K562 (cell line): ENCODE measurements at regions not wholly inside any gene's neighbourhood (a gene's known extent, or its start where the extent isn't known, plus 50 kb on each side); places are given as distances from the start of the nearest gene placed in this dataset.

Experiments used
- ATAC-seq: fragments of 200-7000 bp; cut with Tn5 transposase; 3 replicates; pipeline ENCODE4 v1.9.1; 2020; ENCODE audit warnings: moderate library complexity
- BruUV-seq: library from RNA; stranded (reverse); fragments of 400-500 nt; replicated peaks from 2 replicates; lab custom pipeline; 2021; lab: Mats Ljungman, UMichigan
- CTCF ChIA-PET: fragments of 300-600 bp; formaldehyde crosslinking; extraction: SDS; loops from one replicate; lab custom pipeline; 2021; ENCODE audit warnings: low intra/inter-chr PET ratio; lab: Yijun Ruan, JAX
- POLR2A ChIA-PET: fragments of 300-600, 350-650 bp; sonication (Branson Sonifier 250); formaldehyde crosslinking; extraction: SDS; loops from one replicate; lab custom pipeline; 2021; ENCODE audit warnings: antibody characterized with exemption, inconsistent platforms; lab: Yijun Ruan, JAX
- DNase-seq, 4 experiments: peaks; one replicate each; pipeline versions ENCODE4 v3.0.0 to v3.0.0-alpha.2; 2011 to 2018; ENCODE audit warnings: low spot score in 3 of 4, mixed read lengths in 3 of 4; ENCODE audit errors: extremely low read depth in 1 of 4
- FAIRE-seq: peaks from 2 replicates; lab custom pipeline; 2011; peaks lifted over from hg19 to GRCh38; lab: Jason Lieb, UNC
- H2AFZ ChIP-seq: 2 replicates; pipeline ENCODE4 v1.6.0; 2011; ENCODE audit warnings: low read depth, low read length, control low read depth, inconsistent platforms
- H3K27ac ChIP-seq: fragments of 200-600 bp; 3 replicates; pipeline ENCODE4 v1.8.0; 2011; ENCODE audit warnings: low read depth, mild to moderate bottlenecking, control low read depth, inconsistent platforms, low read length, moderate library complexity, mixed read lengths; ENCODE audit errors: extremely low read depth
- H3K27me3 ChIP-seq, 2 experiments: fragments of 300-600 bp in 1 of 2; 2 replicates in 1 of 2; 3 replicates in 1 of 2; pipeline versions ENCODE4 v1.6.0 to v1.8.0; 2011; ENCODE audit warnings: inconsistent platforms in 2 of 2, low read length in 2 of 2, mild to moderate bottlenecking in 1 of 2, mixed read lengths in 1 of 2, moderate library complexity in 1 of 2; ENCODE audit not compliant: control insufficient read depth in 2 of 2, insufficient read depth in 2 of 2
- H3K36me3 ChIP-seq: fragments of 300-600 bp; 3 replicates; pipeline ENCODE4 v1.8.0; 2011; ENCODE audit warnings: mild to moderate bottlenecking, low read length, inconsistent platforms; ENCODE audit not compliant: control insufficient read depth, insufficient read depth
- H3K4me1 ChIP-seq, 2 experiments: fragments of 200-600 bp in 1 of 2; replicated peaks in 1 of 2; 2 replicates in 1 of 2; 3 replicates in 1 of 2; pipeline versions ENCODE4 v1.5.1 to v1.8.0; 2011; ENCODE audit warnings: inconsistent platforms in 2 of 2, low read length in 2 of 2, mild to moderate bottlenecking in 1 of 2, mixed read lengths in 1 of 2, moderate library complexity in 1 of 2; ENCODE audit not compliant: control insufficient read depth in 2 of 2, insufficient read depth in 2 of 2
- H3K4me2 ChIP-seq: 2 replicates; pipeline ENCODE4 v1.6.1; 2011; ENCODE audit warnings: low read length, control low read depth, inconsistent platforms, mixed read lengths; ENCODE audit not compliant: insufficient read depth
- H3K4me3 ChIP-seq: fragments of 200-600 bp; sonication (generic), shearing (Covaris generic); 2 replicates; pipeline ENCODE4 v1.5.1; 2016; ENCODE audit warnings: control low read depth, inconsistent platforms
- H3K79me2 ChIP-seq: fragments of 200-600 bp; 3 replicates; pipeline ENCODE4 v1.8.0; 2011; ENCODE audit warnings: low read length, inconsistent platforms; ENCODE audit not compliant: control insufficient read depth, insufficient read depth
- H3K9ac ChIP-seq, 2 experiments: 2 replicates each; pipeline versions ENCODE4 v1.6.0 to v1.6.1; 2011; ENCODE audit warnings: low read depth in 2 of 2, low read length in 2 of 2, control low read depth in 1 of 2, inconsistent platforms in 1 of 2, mild to moderate bottlenecking in 1 of 2, mixed read lengths in 1 of 2; ENCODE audit not compliant: insufficient read depth in 1 of 2
- H3K9me1 ChIP-seq: one replicate; pipeline ENCODE4 v1.6.0; 2011; ENCODE audit warnings: inconsistent platforms, mild to moderate bottlenecking, low read length, moderate library complexity; ENCODE audit not compliant: control insufficient read depth, insufficient read depth
- H3K9me3 ChIP-seq: replicated peaks from 2 replicates; pipeline ENCODE4 v1.5.1; 2011; ENCODE audit warnings: low read depth, low read length, inconsistent platforms; ENCODE audit not compliant: control insufficient read depth, insufficient read depth
- H4K20me1 ChIP-seq: replicated peaks from 2 replicates; pipeline ENCODE4 v1.6.1; 2011; ENCODE audit warnings: low read length, inconsistent platforms, mixed read lengths; ENCODE audit not compliant: control insufficient read depth, insufficient read depth
- ADNP ChIP-seq: fragments of 200-800 bp; sonication (Bioruptor generic); IDR thresholded peaks from 2 replicates; pipeline ENCODE4 v1.6.1; 2016; ENCODE audit warnings: missing genetic modification characterization, missing compliant biosample characterization
- CBFB ChIP-seq: sonication (generic); formaldehyde crosslinking; IDR thresholded peaks from 2 replicates; pipeline ENCODE4 v1.4.0; 2020; ENCODE audit warnings: mild to moderate bottlenecking, missing genetic modification reagents
- CBX2 ChIP-seq: fragments of 200-600 bp; sonication (generic); IDR thresholded peaks from one replicate; pipeline ENCODE4 v1.6.1; 2012; ENCODE audit warnings: mild to moderate bottlenecking, low read length, inconsistent platforms; ENCODE audit not compliant: insufficient read depth, poor library complexity, severe bottlenecking
- GMEB1 ChIP-seq: fragments of 250-450 bp; sonication (Bioruptor Pico); IDR thresholded peaks from 2 replicates; pipeline ENCODE4 v1.4.0; 2020; ENCODE audit warnings: mild to moderate bottlenecking
- HNRNPUL1 ChIP-seq: fragments of 200-400 bp; formaldehyde crosslinking; IDR thresholded peaks from 2 replicates; pipeline ENCODE4 v1.6.1; 2017; ENCODE audit warnings: low read length
- SAP30 ChIP-seq: fragments of 200-600 bp; sonication (generic); IDR thresholded peaks from 2 replicates; pipeline ENCODE4 v1.6.1; 2012; ENCODE audit warnings: borderline replicate concordance, low read depth, mild to moderate bottlenecking, moderate library complexity, low read length, control low read depth, inconsistent platforms; ENCODE audit not compliant: insufficient read depth, poor library complexity, severe bottlenecking
- THRAP3 ChIP-seq: fragments of 450-650 bp; IDR thresholded peaks from 2 replicates; pipeline ENCODE4 v1.6.1; 2016; ENCODE audit warnings: mild to moderate bottlenecking, inconsistent platforms, borderline replicate concordance
- ZEB2 ChIP-seq: fragments of 450-650 bp; IDR thresholded peaks from 2 replicates; pipeline ENCODE4 v1.6.1; 2016
- ZFP30 ChIP-seq: fragments of 250-450 bp; sonication (Bioruptor Pico); IDR thresholded peaks from 2 replicates; pipeline ENCODE4 v1.8.0; 2022; ENCODE audit warnings: moderate library complexity, mild to moderate bottlenecking, inconsistent platforms, borderline replicate concordance
- ZNF717 ChIP-seq: fragments of 250-450 bp; sonication (Bioruptor Pico); IDR thresholded peaks from 2 replicates; pipeline ENCODE4 v1.5.0; 2021
- WGBS: fragments of 100-300 bp; shearing (Covaris generic); methylation state at CpG from one replicate; pipeline ENCODE4 v1.1.6; 2016; ENCODE audit warnings: low coverage, mixed read lengths; ENCODE audit not compliant: insufficient coverage; ENCODE audit errors: missing lambda C conversion rate; 5-methylcytosine and 5-hydroxymethylcytosine counted together
- in situ Hi-C: fragments of 300-500 bp; cut with MboI; formaldehyde crosslinking; loops from 4 replicates; pipeline ENCODE4 v1.15.0; 2018; ENCODE audit warnings: inconsistent platforms, mixed read lengths
- intact Hi-C: fragments of 100-400 bp; cut with micrococcal nuclease; formaldehyde crosslinking; loops from 2 replicates; pipeline ENCODE4 v1.14.2; 2022
- TF ChIP-seq, protein P1 (sequence below): sonication (generic); formaldehyde crosslinking; IDR thresholded peaks from 2 replicates; pipeline ENCODE4 v1.8.0; 2022; ENCODE audit warnings: missing genetic modification reagents, mild to moderate bottlenecking, moderate library complexity, borderline replicate concordance
- TF ChIP-seq, protein P2 (sequence below), 2 experiments: IDR thresholded peaks in 1 of 2; conservative IDR thresholded peaks in 1 of 2; 2 replicates each; pipeline ENCODE4 v1.6.1; 2016; ENCODE audit warnings: low read depth in 2 of 2, mild to moderate bottlenecking in 1 of 2, missing compliant biosample characterization in 1 of 2, missing genetic modification characterization in 1 of 2, moderate library complexity in 1 of 2
- TF ChIP-seq, protein P3 (sequence below): fragments of 250-450 bp; sonication (Bioruptor Pico); IDR thresholded peaks from 2 replicates; pipeline ENCODE4 v1.5.0; 2021; ENCODE audit warnings: mild to moderate bottlenecking, moderate library complexity

- no peaks in the 10 kb centered on the region; a peak in 1 of 5 replicates for H3K4me1 ChIP-seq
- ChIA-PET POLR2A (interaction anchor here (1.5 kb wide), 1 partner anchor 11 kb away, joined by 5 read pairs; no protein-coding TSS in a partner anchor), CTCF (no interaction called here)
- no peaks in the 10 kb centered on the region for H3K79me2 ChIP-seq
- no peak overlapping the region for H3K9ac ChIP-seq
- H3K9me3 ChIP-seq: no peaks in the 10 kb centered on the region
- H3K4me2 ChIP-seq: no peak overlapping the region
- intact Hi-C loops: no loop called here
- H2AFZ ChIP-seq: no peak overlapping the region
- H4K20me1 ChIP-seq: 0 out of 2 replicates have a peak, but pooled peaks cover 7% of the 10 kb centered on the region
- in situ Hi-C loops: no loop called here
- H3K27ac ChIP-seq: no peak overlapping the region
- DNase-seq (no peak), FAIRE-seq (no peak), ATAC-seq (no peak)
- no peak overlapping the region for H3K4me3 ChIP-seq
- 52% methylated on average over 12 of the region's 12 CpGs for WGBS
- BruUV-seq: no TSS peak
- no peaks in the 10 kb centered on the region for H3K9me1 ChIP-seq
- H3K27me3 ChIP-seq: no peaks in the 10 kb centered on the region
- H3K36me3 ChIP-seq: no peaks in the 10 kb centered on the region
- TF ChIP-seq, protein P1, sequence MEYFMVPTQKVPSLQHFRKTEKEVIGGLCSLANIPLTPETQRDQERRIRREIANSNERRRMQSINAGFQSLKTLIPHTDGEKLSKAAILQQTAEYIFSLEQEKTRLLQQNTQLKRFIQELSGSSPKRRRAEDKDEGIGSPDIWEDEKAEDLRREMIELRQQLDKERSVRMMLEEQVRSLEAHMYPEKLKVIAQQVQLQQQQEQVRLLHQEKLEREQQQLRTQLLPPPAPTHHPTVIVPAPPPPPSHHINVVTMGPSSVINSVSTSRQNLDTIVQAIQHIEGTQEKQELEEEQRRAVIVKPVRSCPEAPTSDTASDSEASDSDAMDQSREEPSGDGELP: no peak
- TF ChIP-seq ZEB2 (no peak), GMEB1 (no peak), HNRNPUL1 (no peak), ZNF717 (CRISPR knock-in tag) (no peak), ZFP30 (no peak), CBX2 (no peak), ADNP (no peak), SAP30 (no peak), THRAP3 (no peak), CBFB (CRISPR knock-in tag) (no peak)
- TF ChIP-seq, protein P2, sequence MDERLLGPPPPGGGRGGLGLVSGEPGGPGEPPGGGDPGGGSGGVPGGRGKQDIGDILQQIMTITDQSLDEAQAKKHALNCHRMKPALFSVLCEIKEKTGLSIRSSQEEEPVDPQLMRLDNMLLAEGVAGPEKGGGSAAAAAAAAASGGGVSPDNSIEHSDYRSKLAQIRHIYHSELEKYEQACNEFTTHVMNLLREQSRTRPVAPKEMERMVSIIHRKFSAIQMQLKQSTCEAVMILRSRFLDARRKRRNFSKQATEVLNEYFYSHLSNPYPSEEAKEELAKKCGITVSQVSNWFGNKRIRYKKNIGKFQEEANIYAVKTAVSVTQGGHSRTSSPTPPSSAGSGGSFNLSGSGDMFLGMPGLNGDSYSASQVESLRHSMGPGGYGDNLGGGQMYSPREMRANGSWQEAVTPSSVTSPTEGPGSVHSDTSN (CRISPR knock-in tag; IDR thresholded peaks at IDR 0.05; ENCODE audit: low read depth): no peak
- TF ChIP-seq, protein P2 (tag; conservative IDR thresholded peaks at IDR 0.05; ENCODE audit: low read depth): no peak
- TF ChIP-seq, protein P3, sequence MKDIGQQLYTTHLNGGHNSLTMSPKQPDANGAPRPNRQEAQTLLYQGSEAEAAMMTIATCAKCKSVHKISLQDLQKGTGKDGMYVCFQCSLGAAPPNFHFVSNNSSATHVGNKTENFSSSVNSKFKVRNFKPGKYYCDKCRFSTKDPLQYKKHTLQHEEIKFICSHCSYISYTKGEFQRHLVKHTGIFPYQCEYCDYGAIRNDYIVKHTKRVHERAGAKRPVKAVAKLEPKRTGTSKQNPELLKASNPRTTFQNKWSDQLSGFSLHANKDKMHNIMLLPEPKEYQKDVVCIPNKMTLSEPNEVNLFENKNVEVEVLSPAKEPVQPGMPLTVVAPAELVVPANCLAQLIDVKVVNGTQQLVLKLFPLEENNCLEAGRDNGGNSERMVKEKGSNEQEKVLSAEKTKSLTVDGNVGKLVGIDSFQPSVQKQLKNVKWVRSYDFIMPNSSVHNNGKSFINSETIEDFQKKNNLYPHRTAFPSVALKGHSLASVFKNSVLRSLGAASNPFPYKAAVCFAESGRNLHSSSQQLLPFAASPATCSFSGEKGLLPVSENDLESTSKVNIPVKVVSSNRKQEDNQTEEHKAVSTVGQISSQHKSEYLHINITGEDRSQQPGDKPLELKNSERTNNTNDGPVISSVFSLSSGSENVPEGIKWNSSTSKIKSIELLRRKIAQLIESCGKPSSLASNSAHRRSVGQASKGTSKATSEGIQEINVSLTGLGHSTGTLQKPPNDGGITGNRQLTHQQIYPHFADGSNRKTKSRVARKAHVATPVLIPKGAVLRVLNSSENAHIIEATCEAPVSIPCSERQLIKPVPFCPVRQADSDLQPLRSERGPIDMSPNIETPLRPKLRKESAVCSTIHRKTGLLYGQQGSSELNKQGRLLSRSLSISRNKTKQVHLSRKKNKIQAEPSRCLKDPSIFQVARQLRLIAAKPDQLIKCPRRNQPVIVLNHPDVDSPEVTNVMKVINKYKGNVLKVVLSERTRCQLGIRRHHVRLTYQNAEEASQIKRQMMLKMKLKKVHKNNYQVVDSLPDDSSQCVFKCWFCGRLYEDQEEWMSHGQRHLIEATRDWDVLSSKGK (CRISPR knock-in tag): no peak
These were observed 391.8 kb downstream of the SAMD5 start for GRCh38 chr6:147900247-147900830.
